ENCODE measurements at regions not wholly inside any gene's neighbourhood (a gene's known extent, or its start where the extent isn't known, plus 50 kb on each side); places are given as distances from the start of the nearest gene placed in this dataset.

- no peak for DNase-seq
Measured at GRCh38 chr12:98067795-98068194, 447.6 kb upstream of the TMPO start.

- no peak for DNase-seq
Measured at GRCh38 chr12:98073610-98074009, 441.8 kb upstream of the TMPO start.

- DNase-seq, result no peak
Measured at GRCh38 chr12:98074286-98074685, 441.1 kb upstream of the TMPO start.

- no peak for DNase-seq
Measured at GRCh38 chr12:98084391-98084790, 431.0 kb upstream of the TMPO start.

GRCh38 chr12:98085046-98085755, 430.2 kb upstream of the TMPO start:
- DNase-seq, result no peak

- no peak for DNase-seq
Measured at GRCh38 chr12:98090731-98091130, 424.7 kb upstream of the TMPO start.

- no peak for DNase-seq
Measured at GRCh38 chr12:98096436-98096835, 419.0 kb upstream of the TMPO start.

GRCh38 chr12:98106031-98106683, 409.2 kb upstream of the TMPO start:
- no peak for DNase-seq

- DNase-seq, result no peak
Measured at GRCh38 chr12:98109266-98109665, 406.1 kb upstream of the TMPO start.

GRCh38 chr12:98110536-98110935, 404.9 kb upstream of the TMPO start:
- DNase-seq, result no peak

GRCh38 chr12:98113548-98113947, 401.8 kb upstream of the TMPO start:
- no peak for DNase-seq

- DNase-seq, result no peak
Measured at GRCh38 chr12:98121963-98122362, 393.4 kb upstream of the TMPO start.

GRCh38 chr12:98123021-98123461, 392.3 kb upstream of the TMPO start:
- no peak for DNase-seq

GRCh38 chr12:98126637-98127335, 388.6 kb upstream of the TMPO start:
- DNase-seq, result no peak

- DNase-seq, result no peak
Measured at GRCh38 chr12:98127336-98127679, 388.1 kb upstream of the TMPO start.

GRCh38 chr12:98127854-98128253, 387.5 kb upstream of the TMPO start:
- no peak for DNase-seq

GRCh38 chr12:98136544-98136943, 378.8 kb upstream of the TMPO start:
- no peak for DNase-seq

- DNase-seq, result no peak
Measured at GRCh38 chr12:98137278-98137677, 378.1 kb upstream of the TMPO start.

- DNase-seq, result no peak
Measured at GRCh38 chr12:98144953-98145352, 370.4 kb upstream of the TMPO start.

GRCh38 chr12:98146043-98146442, 369.3 kb upstream of the TMPO start:
- no peak for DNase-seq

GRCh38 chr12:98146487-98146886, 368.9 kb upstream of the TMPO start:
- no peak for DNase-seq

- DNase-seq, result no peak
Measured at GRCh38 chr12:98149270-98149669, 366.1 kb upstream of the TMPO start.

GRCh38 chr12:98149691-98150210, 365.6 kb upstream of the TMPO start:
- no peak for DNase-seq

GRCh38 chr12:98151105-98151590, 364.2 kb upstream of the TMPO start:
- DNase-seq, result no peak

All from CD4-positive, alpha-beta T cell treated with Interleukin-4 for 4 hours (primary cell).